ENCODE measurements at regions not wholly inside any gene's neighbourhood (a gene's known extent, or its start where the extent isn't known, plus 50 kb on each side); places are given as distances from the start of the nearest gene placed in this dataset.

DNA sequence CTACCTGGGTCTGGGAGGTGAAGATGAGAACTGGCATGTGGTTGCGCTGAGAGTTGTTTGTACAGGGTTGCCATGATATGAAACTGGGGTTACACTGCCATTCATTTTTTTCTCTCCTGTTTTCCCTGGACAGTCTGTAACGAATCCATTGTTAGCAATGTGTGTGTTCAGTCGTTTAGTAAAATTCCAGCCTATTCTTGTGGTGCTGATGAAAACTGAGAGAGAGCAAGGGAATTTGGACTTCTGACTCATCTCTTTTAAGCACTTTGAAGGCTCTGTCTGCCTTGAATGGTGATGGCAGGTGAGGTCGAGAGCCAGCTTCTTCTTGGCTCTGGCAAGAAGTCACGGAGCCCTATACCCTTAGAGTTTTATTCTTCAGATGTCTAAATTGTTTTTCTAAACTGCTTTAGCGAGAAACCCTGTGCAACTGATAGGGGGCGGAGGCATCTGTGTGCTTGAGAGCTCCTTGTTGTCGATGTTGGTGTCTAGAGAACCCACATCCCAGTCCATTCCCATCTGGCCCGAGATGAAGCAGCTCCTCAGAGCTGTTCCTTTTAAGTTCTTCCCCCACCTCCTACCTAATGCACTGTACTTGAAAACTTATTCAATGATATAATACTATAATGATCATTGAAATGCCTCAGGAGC lies 204.4 kb downstream of the TMX1 start:
- no peak for TF ChIP-seq ZNF124 (CRISPR knock-in tag; IDR thresholded peaks at IDR 0.05)
- TF ChIP-seq SP1 (IDR thresholded peaks at IDR 0.05) = no peak
- no peak for TF ChIP-seq SP1 (CRISPR knock-in tag; IDR thresholded peaks at IDR 0.05)
- no peak for TF ChIP-seq ZZZ3 (CRISPR knock-in tag; IDR thresholded peaks at IDR 0.05; ENCODE audit: borderline replicate concordance)

Data from HepG2 (cell line).